HPDE6-E6E7 (cell line): ENCODE measurements at regions not wholly inside any gene's neighbourhood (a gene's known extent, or its start where the extent isn't known, plus 50 kb on each side); places are given as distances from the start of the nearest gene placed in this dataset.

ENCODE experiments used
- DNase-seq: peaks from one replicate; pipeline ENCODE4 v3.0.0; 2011; ENCODE audit warnings: missing footprints; ENCODE audit errors: extremely low spot score

DNA sequence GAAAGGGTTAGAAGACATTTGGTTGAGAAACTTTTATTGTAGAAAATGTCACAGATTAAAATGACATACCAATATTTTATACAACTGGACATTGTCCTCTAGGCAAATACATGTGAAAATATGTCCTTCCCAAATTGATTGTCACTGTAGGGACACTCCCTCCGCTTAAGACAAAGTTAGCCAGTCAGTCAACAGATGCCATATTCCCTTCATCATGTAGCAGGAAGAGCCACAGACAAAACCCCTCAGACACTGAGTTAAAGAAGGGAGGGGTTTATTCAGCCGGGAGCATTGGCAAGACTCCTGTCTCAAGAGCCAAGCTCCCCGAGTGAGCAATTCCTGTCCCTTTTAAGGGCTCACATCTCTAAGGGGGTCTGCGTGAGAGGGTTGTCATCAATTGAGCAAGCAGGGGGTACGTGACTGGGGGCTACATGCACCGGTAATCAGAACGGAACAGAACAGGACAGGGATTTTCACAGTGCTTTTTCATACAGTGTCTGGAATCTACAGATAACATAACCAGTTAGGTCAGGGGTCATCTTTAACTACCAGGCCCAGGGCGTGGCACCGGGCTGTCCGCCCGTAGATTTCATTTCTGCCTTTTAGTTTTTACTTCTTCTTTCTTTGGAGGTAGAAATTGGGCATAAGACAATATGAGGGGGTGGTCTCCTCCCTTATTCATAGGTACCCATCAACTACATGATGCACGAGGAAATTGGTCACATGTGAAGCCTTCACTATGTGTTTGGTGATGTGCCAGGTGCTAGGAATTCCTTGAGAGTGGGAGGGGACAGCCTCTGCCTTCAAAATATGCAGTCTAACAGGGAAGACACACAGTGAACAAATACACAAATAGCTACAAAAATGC, 155.7 kb upstream of the CDYL start:
- DNase-seq: no peak

GRCh38 chr6:4616311-4616710, 159.9 kb upstream of the CDYL start:
- DNase-seq: no peak

DNA sequence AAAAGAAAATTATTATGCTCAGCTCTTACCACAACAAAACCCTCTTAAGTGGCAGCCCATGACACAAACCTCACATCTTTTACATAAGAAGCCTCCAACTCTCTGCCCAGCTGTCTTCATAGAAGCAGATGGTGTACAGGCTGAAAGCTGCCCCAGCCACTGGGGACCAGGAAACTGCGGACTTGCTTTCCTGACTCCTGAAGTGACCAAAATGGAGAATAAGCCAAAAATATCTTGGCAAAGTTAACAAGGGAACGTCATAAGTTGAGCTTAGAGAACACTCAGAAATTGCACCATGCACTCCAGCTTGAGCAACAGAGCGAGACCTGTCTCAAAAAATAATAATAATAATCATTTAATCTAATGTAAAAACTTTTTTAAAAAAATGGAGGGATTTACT, 160.3 kb upstream of the CDYL start:
- DNase-seq: no peak

GRCh38 chr6:4615231-4615630, 161.0 kb upstream of the CDYL start:
- DNase-seq: no peak

DNA sequence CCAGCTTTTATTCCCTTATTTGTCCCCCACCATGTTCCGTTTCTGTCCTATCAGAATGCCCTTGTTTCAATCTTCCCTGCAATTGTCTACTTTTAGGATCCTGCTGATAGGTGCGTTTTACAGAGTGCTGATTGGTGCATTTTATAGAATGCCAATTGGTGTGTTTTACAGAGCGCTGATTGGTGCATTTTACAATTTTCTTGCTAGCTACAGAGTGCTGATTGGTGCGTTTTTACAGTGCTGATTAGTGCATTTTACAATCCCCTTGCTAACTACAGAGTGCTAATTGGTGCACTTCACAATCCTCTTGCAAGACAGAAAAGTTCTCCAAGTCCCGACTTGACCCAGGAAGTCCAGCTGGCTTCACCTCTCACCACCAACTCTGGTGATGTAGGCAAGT, 161.6 kb upstream of the CDYL start:
- no peak for DNase-seq

DNA sequence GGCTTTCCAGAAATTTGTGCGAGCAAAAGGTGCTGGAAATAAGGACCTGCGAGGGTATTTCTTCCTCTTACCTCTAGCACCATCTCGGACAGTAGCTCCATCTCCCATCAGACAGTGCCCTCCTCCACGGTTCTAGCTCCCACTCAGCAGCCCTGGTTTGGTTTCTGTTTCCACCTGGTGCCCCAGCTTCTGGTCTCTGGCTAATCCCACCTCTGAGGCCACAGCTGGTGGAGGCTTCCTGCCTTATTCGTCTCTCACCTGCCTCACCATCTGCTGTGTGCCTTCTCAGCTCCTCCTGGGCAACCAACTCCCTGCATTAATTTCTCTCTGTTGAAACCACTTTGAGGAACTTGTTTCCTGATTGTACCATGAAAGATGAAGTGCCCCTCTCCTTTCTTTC, 162.4 kb upstream of the CDYL start:
- DNase-seq: no peak

GRCh38 chr6:4613381-4613780, 162.8 kb upstream of the CDYL start:
- no peak for DNase-seq

GRCh38 chr6:4612636-4613171, 163.5 kb upstream of the CDYL start:
- no peak for DNase-seq

GRCh38 chr6:4611429-4612129, 164.6 kb upstream of the CDYL start:
- DNase-seq: no peak

DNA sequence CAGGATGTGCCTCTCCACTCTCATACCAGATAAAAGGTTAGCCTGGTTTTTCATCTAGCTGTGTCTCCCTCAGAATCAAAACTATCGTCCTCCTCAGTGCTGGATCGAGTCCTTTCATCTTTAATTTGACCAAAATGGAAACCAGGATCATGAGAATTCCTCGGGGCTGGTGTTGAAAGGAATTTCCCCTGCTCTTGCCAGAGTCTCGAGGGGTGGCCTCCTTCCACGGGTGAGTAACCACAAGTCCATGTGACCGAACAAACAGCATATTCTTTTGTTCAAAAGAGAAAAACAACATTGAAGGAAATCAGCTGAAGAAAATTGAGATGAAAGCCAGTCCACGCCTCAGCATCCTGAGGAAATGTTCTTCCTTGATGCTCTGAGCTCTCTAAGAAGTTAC, 165.9 kb upstream of the CDYL start:
- no peak for DNase-seq

GRCh38 chr6:4608361-4609115, 167.7 kb upstream of the CDYL start:
- DNase-seq: no peak

GRCh38 chr6:4607793-4608192, 168.4 kb upstream of the CDYL start:
- DNase-seq: no peak

GRCh38 chr6:4606821-4607704, 169.1 kb upstream of the CDYL start:
- DNase-seq: peak; percentile 53

DNA sequence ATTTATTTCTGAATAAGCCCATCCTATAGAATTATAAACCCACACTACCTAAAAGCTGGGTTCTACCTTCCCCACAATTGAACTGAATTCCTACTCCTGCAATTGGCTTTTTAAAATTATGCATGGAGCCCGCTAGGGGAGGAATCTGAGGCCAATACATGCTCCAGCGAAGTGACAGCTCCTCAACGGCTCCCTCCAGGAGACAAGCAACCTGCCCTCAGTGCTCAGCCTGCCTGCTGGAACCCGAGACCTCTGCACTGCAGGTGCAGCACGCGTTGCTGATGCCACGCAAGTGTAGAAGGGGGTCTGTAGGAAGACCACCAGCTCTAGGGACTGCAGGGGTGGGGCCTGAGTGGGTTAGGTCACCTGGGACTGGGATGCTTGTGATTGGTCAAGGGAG, 170.2 kb upstream of the CDYL start:
- DNase-seq: no peak

- DNase-seq: no peak
Observed at GRCh38 chr6:4603856-4604369, 172.3 kb upstream of the CDYL start.

DNA sequence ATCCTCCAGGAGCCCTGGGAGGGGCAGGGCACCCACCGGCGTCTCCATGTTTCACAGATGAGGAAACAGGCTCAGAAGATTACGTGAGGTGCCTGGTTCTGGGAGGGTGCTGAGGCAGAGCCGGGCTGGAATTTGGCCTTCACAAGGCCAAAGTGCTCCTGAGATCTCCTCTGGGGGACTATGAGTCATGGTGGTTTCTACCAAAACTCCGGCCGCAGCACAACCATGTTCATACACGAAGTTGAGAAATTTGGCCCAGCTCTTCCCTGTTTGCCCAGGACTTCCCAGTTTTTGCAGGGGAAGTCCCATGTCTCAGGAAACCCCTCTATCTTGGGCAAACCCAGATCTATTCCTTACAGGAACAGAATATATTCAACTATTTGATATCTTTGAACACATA, 172.9 kb upstream of the CDYL start:
- DNase-seq: peak; percentile 73

- peak; percentile 66 for DNase-seq
Observed at GRCh38 chr6:4599924-4600323, 176.3 kb upstream of the CDYL start.

DNA sequence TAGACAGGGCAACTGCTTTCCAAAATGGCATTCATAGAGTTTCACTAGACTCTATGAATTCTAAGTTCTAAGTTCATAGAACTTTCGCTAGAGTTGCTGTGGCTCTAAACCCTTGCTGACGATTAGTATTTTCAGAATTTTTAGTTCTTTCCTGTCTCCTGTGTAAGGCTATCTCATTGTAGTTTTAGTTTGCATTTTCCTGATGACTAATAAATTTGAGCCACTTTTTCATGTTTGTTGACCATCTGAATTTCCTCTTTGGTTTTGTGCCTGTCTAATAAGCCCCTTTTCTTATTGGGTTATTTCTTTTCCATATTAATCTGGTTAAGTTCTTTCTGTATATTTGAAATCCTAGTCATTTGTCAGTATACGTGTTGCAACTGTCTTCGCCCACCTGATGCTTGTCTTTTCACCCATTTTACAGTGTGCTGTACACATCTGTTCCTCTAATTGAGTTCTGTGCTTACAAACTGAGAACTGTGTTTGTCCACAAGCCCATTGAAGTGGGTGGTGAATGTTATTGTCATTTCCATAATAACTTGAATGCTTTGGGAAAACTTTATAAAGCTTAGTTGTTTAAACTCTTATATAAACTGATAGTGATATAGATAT, 177.7 kb upstream of the CDYL start:
- no peak for DNase-seq

GRCh38 chr6:4593951-4594350, 182.3 kb upstream of the CDYL start:
- no peak for DNase-seq

DNA sequence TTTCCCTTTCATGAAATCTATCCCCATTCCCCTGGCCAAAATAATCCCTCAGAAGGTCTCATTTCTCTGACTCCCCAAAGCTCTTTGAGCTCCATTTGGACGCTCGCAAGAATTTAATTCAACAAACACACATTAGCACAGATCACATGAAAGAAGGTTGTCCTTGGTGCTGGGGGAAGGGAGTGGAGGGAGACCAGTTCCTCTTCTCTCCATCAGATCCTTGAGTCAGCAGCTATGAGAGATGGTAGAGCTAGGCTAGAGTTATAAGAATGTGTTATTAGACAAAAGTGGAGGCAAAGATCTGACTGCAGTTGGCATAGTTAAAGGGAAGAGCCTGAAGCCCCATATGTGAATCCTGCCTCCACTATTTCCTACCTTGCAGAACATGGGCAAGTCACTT, 184.2 kb upstream of the CDYL start:
- no peak for DNase-seq

- DNase-seq: no peak
Observed at GRCh38 chr6:4591218-4591617, 185.0 kb upstream of the CDYL start.
